NCI-H1105 (cell line): ENCODE measurements at regions not wholly inside any gene's neighbourhood (a gene's known extent, or its start where the extent isn't known, plus 50 kb on each side); places are given as distances from the start of the nearest gene placed in this dataset.
A peak's percentile ranks its signal among the peaks of the same experiment; 100 is the strongest.

Source experiments
- DNase-seq: peaks from one replicate; lab custom pipeline; 2025; lab: John Stamatoyannopoulos, UW

GRCh38 chr6:121823437-121823851 is 388.0 kb downstream of the GJA1 start:
- no peak for DNase-seq

- no peak for DNase-seq
Observed at GRCh38 chr6:121826156-121826810, 390.8 kb downstream of the GJA1 start.

- DNase-seq: no peak
Observed at GRCh38 chr6:121828146-121828886, 392.9 kb downstream of the GJA1 start.

- DNase-seq: no peak
Observed at GRCh38 chr6:121830736-121831135, 395.3 kb downstream of the GJA1 start.

- DNase-seq: no peak
Observed at GRCh38 chr6:121835662-121836061, 400.2 kb downstream of the GJA1 start.

- DNase-seq: no peak
Observed at GRCh38 chr6:121837545-121838229, 402.2 kb downstream of the GJA1 start.

- no peak for DNase-seq
Observed at GRCh38 chr6:121838842-121839241, 403.4 kb downstream of the GJA1 start.

GRCh38 chr6:121839896-121840295 is 404.4 kb downstream of the GJA1 start:
- DNase-seq: no peak

GRCh38 chr6:121844898-121845297 is 409.5 kb downstream of the GJA1 start:
- DNase-seq: no peak

GRCh38 chr6:121847806-121848522 is 412.5 kb downstream of the GJA1 start:
- DNase-seq: peak; percentile 29

GRCh38 chr6:121848523-121849255 is 413.2 kb downstream of the GJA1 start:
- DNase-seq: no peak

GRCh38 chr6:121849477-121849876 is 414.0 kb downstream of the GJA1 start:
- peak; percentile 54 for DNase-seq

GRCh38 chr6:121851056-121851455 is 415.6 kb downstream of the GJA1 start:
- DNase-seq: no peak

- no peak for DNase-seq
Observed at GRCh38 chr6:121853686-121854085, 418.2 kb downstream of the GJA1 start.

- no peak for DNase-seq
Observed at GRCh38 chr6:121855521-121855920, 420.1 kb downstream of the GJA1 start.

- DNase-seq: no peak
Observed at GRCh38 chr6:121856296-121856695, 420.9 kb downstream of the GJA1 start.

- DNase-seq: no peak
Observed at GRCh38 chr6:121857551-121857950, 422.1 kb downstream of the GJA1 start.

GRCh38 chr6:121858310-121858709 is 422.9 kb downstream of the GJA1 start:
- DNase-seq: no peak

GRCh38 chr6:121858986-121859385 is 423.5 kb downstream of the GJA1 start:
- no peak for DNase-seq

GRCh38 chr6:121865811-121866210 is 430.4 kb downstream of the GJA1 start:
- no peak for DNase-seq

- DNase-seq: no peak
Observed at GRCh38 chr6:121867095-121867494, 431.6 kb downstream of the GJA1 start.

- DNase-seq: no peak
Observed at GRCh38 chr6:121868206-121868605, 432.8 kb downstream of the GJA1 start.
